ENCODE measurements at regions not wholly inside any gene's neighbourhood (a gene's known extent, or its start where the extent isn't known, plus 50 kb on each side); places are given as distances from the start of the nearest gene placed in this dataset.

- intact Hi-C loops (cut with micrococcal nuclease; ENCODE audit: unreplicated experiment), result no loop called here
- no TSS peak for BruUV-seq (replicated peaks)
- POLR2A ChIA-PET, result no interaction called here
- Histone ChIP-seq H4K20me1 (ENCODE audit: insufficient read depth, low read length) (no peaks in the 10 kb centered on the region), H3K4me1 (ENCODE audit: insufficient read depth, low read length) (no peaks in the 10 kb centered on the region), H2AFZ (ENCODE audit: low read length) (no peak overlapping the region), H3K27me3 (ENCODE audit: control insufficient read depth in 1 of 2, insufficient read depth in 2 of 2, low read length in 2 of 2) (0 out of 5 replicates have a peak, but pooled peaks cover 0 to 3% of the 10 kb centered on the region in 2 experiments), H3K4me3 (replicated peaks in 1 of 3; ENCODE audit: insufficient read depth in 1 of 3, low read depth in 2 of 3, low read length in 3 of 3) (no peak overlapping the region), H3K36me3 (replicated peaks in 1 of 2; ENCODE audit: control insufficient read depth in 1 of 2, insufficient read depth in 2 of 2, low read length in 2 of 2) (no peaks in the 10 kb centered on the region), H3K79me2 (ENCODE audit: insufficient read depth, low read length) (no peaks in the 10 kb centered on the region), H3K9ac (ENCODE audit: insufficient read depth, low read depth, low read length) (no peak overlapping the region), H3K9me3 (ENCODE audit: low read length) (no peaks in the 10 kb centered on the region), H3K4me2 (ENCODE audit: low read depth, low read length) (no peak overlapping the region), H3K27ac (ENCODE audit: extremely low read length, insufficient read depth, low read length) (no peak overlapping the region)
- no peak for DNase-seq (ENCODE audit: low spot score)
- WGBS (ENCODE audit: low lambda C conversion rate), result 11% methylated on average over 2 of the region's 2 CpGs
- in situ Hi-C loops (cut with HindIII; ENCODE audit: extremely low pct_ligation_motif_present, low pct_unique_long_range_greater_than_20kb), result no loop called here
- TF ChIP-seq JUND (CRISPR knock-in tag; IDR thresholded peaks at IDR 0.05) (no peak), ZNF556 (CRISPR knock-in tag; IDR thresholded peaks at IDR 0.05; ENCODE audit: borderline replicate concordance) (no peak), HNF1B (CRISPR knock-in tag; IDR thresholded peaks at IDR 0.05) (no peak), IRX3 (CRISPR knock-in tag; IDR thresholded peaks at IDR 0.05; ENCODE audit: borderline replicate concordance, low read depth) (no peak), HNRNPLL (IDR thresholded peaks at IDR 0.05; ENCODE audit: low read depth, low read length, poor library complexity, severe bottlenecking) (no peak), CENPBD1 (CRISPR knock-in tag; IDR thresholded peaks at IDR 0.05; ENCODE audit: borderline replicate concordance, low read depth) (no peak), SMAD3 (CRISPR knock-in tag; IDR thresholded peaks at IDR 0.05) (no peak), DMAP1 (CRISPR knock-in tag; IDR thresholded peaks at IDR 0.05) (no peak), NFIC (IDR thresholded peaks at IDR 0.05; ENCODE audit: low read length) (no peak), ZMAT3 (CRISPR knock-in tag; conservative IDR thresholded peaks at IDR 0.05) (no peak), ZNF317 (CRISPR knock-in tag; IDR thresholded peaks at IDR 0.05) (no peak), ONECUT2 (CRISPR knock-in tag; IDR thresholded peaks at IDR 0.05) (no peak), ATF7 (IDR thresholded peaks at IDR 0.05) (no peak), ATF7 (CRISPR knock-in tag; IDR thresholded peaks at IDR 0.05) (no peak), HNRNPL (IDR thresholded peaks at IDR 0.05; ENCODE audit: low read depth, low read length) (no peak)
- TF ChIP-seq, protein P1, sequence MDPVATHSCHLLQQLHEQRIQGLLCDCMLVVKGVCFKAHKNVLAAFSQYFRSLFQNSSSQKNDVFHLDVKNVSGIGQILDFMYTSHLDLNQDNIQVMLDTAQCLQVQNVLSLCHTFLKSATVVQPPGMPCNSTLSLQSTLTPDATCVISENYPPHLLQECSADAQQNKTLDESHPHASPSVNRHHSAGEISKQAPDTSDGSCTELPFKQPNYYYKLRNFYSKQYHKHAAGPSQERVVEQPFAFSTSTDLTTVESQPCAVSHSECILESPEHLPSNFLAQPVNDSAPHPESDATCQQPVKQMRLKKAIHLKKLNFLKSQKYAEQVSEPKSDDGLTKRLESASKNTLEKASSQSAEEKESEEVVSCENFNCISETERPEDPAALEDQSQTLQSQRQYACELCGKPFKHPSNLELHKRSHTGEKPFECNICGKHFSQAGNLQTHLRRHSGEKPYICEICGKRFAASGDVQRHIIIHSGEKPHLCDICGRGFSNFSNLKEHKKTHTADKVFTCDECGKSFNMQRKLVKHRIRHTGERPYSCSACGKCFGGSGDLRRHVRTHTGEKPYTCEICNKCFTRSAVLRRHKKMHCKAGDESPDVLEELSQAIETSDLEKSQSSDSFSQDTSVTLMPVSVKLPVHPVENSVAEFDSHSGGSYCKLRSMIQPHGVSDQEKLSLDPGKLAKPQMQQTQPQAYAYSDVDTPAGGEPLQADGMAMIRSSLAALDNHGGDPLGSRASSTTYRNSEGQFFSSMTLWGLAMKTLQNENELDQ (CRISPR knock-in tag; IDR thresholded peaks at IDR 0.05; ENCODE audit: borderline replicate concordance), result no peak
- TF ChIP-seq, protein P2, sequence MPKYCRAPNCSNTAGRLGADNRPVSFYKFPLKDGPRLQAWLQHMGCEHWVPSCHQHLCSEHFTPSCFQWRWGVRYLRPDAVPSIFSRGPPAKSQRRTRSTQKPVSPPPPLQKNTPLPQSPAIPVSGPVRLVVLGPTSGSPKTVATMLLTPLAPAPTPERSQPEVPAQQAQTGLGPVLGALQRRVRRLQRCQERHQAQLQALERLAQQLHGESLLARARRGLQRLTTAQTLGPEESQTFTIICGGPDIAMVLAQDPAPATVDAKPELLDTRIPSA (CRISPR knock-in tag; IDR thresholded peaks at IDR 0.05; ENCODE audit: borderline replicate concordance), result no peak
- FAIRE-seq, result no peak
- ATAC-seq, result no peak
- CTCF ChIA-PET (ENCODE audit: low intra/inter-chr PET ratio, low total read pairs), result no interaction called here
These were observed 343.0 kb downstream of the NYAP2 start for GRCh38 chr2:225742487-225742886.
